SIG-M5 (cell line): ENCODE measurements at regions not wholly inside any gene's neighbourhood (a gene's known extent, or its start where the extent isn't known, plus 50 kb on each side); places are given as distances from the start of the nearest gene placed in this dataset.
"Not testable (repeated sequence)": the region's sequence is repeated elsewhere in the genome, so short reads cannot be mapped to it uniquely, and the experiment has no call there.

Experiments
- DNase-seq: peaks from one replicate; lab custom pipeline; 2025; lab: John Stamatoyannopoulos, UW

DNA sequence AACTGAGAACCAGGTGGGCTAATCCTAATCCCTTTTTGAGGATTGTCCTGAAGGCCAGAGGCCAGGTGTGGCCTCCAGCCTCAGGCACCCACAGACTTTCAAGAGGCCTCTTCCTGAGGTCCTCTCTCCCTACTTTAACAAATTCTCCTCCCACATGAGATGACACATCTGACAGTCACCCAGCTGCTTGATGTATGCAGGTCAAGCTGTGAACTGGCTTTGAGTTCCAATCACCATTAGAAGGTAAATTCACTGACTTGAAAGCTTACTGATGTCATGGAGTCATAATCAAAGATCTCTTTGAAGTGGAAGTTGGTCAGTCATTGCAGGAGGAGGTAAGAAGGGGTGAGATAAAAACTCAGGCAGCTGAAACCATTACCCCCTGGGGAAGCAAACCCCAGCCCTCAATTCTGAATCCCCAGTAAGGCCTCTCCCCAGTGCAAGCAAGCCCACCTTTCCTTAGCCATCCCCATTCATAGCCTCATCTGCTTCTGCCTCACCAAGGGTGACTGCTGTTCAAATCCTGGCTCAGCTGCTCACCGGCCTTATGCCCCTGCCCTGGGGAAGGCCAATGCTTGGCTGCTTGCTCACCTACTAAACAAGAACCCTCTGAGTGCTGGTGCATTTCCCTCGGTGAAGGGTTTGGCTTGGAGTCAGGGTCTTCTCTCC is 196.3 kb downstream of the BCL2L11 start:
- DNase-seq: not testable (repeated sequence)

DNA sequence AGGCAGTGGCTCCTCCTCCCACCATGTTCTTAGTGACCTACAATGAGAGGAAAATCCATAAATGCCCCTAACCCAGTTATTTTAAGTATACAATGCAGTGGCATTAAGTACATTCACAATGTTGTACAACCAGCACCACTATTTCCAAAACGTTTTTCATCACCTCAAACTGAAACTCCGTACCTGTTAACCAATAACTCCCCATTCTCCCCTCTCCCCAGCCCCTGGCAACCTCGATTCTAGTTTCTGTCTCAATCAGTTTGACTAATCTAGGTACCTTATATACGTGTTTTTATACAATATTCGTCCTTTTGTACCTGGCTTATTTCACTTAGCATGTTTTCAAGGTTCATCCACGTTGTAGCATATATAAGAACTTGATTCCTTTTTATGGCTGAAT is 198.8 kb downstream of the BCL2L11 start:
- not testable (repeated sequence) for DNase-seq

DNA sequence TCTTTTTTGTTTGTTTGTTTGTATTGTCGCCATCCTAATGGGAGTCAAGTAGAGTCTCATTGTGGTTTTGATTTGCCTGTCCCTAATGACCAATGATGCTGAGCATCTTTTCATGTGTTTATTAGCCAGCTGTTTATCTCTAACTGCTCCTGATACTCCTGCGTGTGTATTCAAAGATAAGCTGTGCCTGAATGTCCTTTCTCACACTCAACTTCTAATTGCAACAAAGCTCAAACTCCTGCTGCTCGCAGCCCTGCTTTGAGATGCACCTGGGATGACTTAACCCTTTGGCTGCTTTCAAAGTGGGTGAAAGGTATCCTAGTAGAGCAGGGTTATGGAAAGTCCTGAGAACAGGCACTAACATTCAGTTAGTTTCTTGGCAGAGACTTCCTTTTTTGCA is 199.6 kb downstream of the BCL2L11 start:
- not testable (repeated sequence) for DNase-seq

DNA sequence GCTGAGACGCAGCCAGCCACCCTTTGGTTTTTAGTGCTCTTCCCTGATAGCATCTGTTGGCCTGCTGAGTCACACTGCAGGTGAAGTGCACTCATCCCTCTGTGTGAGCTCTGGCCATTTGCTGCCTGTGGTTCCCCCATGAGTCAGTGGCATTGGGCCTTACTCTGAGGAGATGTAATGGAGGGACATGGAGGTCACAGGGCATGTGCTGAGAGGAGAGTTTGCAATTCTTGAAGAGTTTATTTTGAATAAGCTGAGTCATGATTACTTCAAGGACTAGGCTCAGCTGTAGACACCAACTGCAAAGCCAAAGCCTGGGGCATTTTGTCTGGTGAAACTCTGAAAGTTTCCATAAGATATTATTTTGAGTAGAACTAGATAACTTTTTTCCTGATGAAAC is 200.3 kb downstream of the BCL2L11 start:
- not testable (repeated sequence) for DNase-seq

DNA sequence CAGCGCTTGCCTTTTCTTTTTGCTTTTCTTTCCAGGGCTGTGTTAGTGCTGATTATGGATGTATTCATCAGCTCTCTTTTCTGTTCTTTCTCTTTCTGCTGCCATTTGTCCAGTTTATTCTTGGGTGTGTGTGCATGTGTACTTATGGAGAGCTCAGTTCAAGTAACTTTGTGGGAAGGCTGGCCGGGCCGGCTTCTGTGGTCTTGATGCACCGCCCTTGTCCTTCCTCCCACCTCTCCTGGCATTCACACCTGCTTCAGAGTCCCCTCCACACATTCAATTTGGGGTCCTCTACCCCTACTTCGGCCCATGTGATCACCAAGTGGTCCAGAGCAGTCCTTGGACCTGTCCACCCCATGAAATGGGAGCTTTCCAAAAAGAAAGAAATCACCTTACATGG is 202.7 kb downstream of the BCL2L11 start:
- not testable (repeated sequence) for DNase-seq

DNA sequence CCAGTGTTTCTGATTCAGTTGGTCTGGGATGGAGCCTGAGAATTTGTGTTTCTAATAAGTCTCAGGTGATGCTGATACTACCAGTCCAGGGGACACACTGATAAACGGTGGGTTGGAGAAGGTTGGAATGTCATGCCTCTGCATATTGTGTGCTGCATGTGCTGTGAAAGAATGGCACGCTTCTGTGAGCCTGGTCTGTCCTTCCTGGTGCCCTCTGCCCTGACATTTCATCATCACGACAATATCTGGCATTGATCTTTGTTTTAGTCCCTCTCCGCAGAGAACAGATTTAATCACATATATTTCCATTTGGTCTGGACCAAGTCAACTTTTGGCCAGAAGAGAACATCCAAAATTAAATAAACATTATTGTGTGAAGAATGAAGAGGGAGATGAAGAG is 207.0 kb downstream of the BCL2L11 start:
- not testable (repeated sequence) for DNase-seq

DNA sequence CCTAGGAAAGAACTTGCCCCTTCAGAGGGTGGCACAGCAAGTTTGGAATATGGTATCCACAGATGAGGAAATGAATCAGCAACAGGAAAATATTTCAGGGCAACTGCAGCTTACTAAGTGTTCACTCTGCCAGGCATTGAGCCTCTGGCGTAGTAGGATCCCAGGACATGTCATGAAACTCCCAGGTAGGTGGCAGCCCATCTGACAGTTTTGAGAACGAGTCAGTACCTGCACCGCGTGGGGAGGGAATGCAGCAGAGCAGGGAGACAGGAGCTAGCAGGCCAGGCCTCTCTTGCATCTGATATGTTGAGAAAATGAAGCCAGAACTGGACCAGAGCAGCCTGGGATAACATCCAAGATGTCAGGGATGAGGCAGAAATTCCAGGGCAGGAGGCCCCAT is 208.6 kb downstream of the BCL2L11 start:
- DNase-seq: not testable (repeated sequence)

DNA sequence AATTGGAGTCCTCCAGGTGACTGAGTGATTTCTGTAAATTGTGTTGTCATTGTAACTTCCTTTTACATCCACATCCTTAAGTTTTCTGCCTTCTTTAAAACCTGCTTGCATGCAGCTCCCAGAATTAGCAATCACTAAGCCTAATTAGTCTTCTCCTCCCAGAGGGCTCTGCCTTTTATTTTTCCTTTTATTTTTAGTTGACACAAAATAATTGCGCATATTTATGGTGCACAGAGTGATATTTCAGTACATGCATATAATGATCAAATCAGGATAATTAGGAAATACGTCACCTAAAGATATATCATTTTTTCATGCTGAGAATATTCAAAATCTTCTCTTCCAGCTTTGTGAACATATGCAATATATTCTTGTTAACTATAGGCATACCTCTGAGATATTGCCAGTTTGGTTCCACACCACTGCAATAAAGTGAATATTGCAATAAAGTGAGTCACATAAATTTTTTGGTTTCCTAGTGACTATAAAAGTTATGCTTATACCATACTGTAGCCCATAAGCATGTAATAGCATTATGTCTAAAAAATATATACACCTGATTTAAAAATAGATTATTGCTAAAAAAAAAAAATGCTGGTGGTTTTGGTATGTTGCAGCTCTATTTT is 210.5 kb downstream of the BCL2L11 start:
- DNase-seq: not testable (repeated sequence)

DNA sequence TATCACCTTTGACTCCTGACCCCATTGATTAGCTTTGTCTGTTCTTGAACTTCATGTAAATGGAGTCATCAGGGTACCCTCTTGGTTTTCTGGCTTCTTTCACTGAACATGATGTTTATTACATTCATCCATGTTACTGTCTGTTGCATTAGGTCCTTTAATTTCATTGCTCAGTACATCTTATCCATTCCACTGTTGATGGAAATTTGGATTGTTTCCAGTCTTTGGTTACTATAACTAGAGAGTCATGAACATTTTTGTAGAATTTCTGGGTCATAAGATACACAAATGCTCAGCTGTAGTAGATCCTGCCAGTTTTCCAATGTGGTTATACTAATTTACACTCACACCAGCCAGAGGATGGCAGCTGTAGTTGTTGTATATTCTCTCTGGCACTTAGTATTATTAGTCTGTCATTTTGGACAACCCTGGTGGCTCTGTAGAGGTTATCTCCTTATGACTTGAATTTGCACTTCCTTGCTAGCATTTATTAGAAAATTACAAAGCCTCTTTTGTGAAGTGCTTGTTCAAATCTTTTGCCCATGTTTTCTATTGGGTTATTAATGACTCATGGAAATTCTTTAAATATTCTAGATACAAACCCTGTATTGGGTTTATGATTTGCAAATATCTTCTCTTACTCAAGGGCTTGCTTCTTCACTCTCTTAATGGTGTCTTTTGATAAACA is 214.7 kb downstream of the BCL2L11 start:
- not testable (repeated sequence) for DNase-seq

DNA sequence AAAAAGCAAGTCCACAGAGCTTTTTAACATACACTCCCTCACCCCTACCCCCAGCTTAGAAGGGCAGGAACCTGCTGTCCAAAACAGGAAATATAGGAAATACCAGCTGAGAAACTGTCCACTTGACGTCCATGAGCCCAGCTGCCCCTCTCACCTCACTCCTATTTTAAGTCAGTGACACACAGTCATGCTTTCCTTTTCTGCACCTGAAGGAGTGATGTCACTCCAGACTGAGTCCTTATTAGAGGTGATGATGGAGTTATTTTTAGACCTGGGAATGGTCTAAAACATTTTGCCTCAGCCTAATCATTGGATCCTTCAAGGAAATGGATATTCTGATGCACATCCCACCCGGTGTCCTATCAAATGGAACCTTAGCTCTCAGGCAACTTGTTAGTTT is 217.8 kb downstream of the BCL2L11 start:
- not testable (repeated sequence) for DNase-seq

DNA sequence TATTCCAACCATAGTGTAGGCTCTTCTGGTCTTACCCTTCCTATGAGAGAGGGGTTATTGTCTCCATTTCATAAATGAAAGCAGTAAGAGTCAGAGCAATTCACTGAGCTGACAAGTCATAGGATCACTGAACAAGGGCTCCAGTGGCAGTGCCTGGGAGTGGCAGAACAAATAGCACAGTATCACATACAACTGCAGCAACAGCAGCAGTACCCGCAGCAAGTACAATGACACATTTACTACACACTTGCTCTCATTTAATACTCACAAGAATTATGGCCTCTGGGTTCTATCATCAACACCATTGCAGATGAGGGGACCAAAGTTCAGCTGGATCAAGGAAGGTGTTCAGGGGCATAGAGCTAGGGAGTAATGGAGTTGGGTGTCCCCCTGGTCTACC is 218.8 kb downstream of the BCL2L11 start:
- not testable (repeated sequence) for DNase-seq

DNA sequence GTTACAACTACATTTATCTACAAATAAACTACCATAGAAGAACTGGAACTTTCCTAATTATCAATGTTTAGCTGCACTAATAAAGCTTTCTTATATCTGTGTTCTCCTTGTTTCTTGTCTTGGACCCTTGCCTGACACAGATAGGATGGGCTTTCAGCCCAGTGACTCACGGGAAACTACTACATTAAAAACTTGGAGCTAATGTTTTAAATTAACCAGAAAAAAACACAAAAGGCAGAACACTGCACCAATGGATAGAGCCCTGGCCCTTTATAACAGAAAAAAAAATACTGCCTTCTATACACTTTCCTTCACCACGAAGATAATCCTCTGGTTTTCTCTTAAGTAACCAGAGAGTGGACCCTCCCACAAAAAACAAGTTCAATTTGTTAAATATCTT is 223.9 kb downstream of the BCL2L11 start:
- DNase-seq: not testable (repeated sequence)

DNA sequence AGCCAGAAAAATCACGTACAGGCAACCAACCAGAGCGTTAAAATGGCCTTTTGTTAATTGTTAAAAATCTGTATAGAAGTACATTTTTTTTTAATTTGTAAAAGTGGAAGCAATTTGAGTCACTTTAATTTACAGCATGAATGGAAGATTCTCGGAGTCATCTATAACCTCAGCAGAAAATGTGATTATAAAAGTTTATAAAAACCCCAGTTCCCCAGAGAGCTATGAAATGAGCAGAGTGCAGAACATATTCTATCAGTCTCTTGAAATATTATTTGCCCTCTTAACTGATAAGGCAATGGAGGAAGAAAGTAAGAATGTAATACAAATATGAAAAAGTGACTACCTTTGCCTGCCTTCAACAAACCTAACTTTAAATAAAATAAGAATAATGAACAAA is 224.7 kb downstream of the BCL2L11 start:
- DNase-seq: not testable (repeated sequence)

DNA sequence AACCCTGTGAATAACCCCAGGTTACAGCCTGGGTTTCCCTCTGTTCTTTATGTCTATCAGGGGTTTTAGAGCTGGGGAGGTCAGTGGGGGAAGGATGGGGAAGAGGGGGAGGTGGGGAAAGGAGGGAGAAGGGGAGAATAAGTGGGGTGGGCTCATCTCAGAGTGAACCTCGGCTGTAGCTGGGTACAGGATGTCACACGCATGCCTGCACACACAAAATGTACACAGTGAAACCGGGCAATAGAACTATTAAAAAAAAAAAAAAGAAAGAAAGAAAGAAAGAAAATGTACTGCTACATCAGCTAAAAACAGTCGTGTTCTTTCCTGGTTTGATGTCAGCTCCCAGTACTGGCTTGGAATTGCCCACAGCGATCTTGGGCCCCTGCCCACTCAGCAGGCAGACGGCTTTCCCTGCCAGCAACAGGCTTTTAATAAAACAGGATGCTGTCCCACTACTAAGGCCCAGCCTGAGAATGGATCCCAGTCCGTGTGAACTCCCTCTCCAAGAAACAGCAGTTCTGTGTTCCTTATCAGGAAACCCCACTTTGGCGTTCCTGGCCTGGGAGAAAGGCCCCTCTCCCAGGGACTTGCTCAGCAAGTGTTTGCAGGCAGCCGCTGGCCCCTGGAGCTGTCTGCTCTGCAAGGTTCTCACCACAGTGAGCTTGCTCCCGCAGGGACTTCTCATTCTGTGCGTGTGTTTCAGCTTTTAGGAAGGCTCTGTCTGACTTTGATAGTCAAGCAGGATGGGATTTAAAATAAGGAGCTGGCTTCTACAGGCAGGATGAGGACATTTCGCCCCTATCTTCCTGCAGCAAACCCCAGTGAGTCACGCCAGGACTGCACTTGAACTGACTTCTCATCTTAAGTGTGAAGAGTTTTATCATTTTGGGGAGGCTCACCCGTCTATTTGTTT is 225.6 kb downstream of the BCL2L11 start:
- not testable (repeated sequence) for DNase-seq

DNA sequence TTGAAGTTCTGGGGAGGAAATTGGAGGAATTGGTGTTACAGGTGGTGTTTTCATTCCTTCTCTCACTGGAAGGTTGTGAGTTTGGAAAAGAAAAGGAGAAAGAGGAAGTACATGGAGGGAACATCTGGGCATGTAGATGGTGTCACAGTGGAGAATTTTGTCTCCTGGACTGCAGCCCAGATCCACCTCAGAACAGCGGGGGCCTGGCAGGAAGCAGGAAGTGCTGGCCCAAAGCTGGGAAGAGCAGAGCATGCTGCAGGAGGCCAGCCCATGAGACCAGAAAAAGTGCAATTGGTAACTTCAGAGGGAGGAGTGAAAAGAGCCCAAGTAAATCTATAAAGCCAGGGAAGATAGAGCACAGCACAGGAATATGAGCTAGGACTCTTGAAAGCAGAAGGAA is 227.0 kb downstream of the BCL2L11 start:
- not testable (repeated sequence) for DNase-seq

DNA sequence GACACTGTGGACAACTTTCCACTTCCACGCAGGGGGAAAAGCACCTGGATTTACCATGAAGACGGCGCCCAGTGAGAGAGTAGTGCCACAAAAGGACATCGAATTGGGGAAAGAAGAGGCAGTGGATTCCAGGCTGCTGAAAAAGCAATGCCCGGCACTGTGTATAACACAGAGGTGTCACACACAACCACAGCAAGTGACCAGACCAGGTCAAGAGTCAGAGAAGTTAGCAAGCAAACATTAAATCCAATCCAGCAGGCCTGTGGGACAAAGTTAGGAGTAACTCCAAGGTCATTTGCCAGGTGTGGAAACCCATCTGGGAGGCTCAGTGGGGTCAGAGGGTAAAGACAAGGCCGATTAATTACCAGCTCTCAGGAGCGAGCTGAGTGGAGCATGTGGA is 227.6 kb downstream of the BCL2L11 start:
- DNase-seq: not testable (repeated sequence)

DNA sequence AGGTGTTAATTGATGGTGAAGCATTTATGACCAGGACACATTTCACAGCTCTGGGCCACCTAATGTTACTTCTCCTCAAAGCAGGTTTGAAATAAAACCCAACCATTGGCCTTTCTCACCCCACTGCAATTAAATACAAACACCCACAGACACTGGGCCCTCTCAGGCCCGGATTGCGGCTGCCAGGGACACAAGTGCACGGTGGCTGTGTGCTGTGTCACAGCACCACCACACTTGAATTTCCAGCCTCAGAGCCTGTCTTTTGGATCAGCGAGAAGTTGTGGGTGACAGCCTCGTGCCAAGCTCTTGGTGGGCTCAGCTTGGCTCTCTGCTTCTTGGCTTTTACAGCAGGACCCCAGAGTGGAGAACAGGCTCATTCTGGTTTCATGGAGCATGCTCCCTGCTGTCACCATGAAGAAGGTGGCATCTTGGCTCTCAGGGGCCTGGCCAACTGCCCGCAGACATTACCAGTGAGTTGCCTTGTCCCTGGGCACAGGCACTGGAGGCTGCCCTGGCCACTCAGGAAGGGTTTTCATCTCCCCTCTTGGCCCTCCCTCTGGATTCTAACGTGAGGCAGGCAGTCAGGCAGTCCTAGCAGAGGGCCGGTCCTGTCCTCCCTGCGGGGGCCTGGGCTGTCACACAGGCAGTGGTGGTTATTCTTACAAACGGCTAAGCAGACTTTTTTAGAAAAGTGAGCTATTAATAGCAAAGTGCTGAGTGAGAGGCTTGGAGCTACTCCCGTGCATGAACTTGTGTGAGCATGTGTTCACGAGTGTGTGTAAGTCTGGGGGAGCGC is 234.5 kb downstream of the BCL2L11 start:
- not testable (repeated sequence) for DNase-seq

DNA sequence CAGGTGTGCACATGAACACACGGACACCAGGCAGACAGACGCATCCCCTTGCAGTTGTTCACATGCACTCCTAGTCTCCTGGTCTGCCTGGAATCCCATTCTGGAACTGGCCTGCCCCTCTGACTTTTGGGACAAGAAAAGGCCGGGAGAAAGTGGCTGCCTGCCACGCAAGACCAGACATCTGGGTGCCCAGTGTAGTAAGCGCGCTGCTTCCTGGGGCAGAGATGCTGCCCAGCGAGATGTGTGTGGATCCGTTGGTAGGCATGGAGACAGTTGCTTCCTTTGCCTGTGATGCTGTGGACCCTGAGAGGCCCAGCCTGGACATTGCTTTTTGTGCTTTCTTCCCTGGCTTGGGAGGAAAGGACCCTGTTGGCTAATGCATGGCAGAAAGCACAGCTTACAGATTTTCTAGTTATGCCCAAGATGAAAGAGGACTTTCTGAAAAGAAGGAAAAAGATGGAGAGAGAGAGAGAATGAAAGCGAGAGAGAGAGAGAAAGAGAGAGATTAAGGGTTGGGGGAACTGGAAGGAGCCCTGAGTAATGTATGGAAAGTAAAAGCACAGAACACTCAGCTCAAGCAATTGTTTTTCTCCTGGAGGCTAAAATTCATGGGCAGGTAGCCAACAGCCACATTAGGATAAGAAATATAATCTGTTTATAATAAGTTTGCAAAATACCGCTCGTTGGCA is 235.3 kb downstream of the BCL2L11 start:
- not testable (repeated sequence) for DNase-seq

DNA sequence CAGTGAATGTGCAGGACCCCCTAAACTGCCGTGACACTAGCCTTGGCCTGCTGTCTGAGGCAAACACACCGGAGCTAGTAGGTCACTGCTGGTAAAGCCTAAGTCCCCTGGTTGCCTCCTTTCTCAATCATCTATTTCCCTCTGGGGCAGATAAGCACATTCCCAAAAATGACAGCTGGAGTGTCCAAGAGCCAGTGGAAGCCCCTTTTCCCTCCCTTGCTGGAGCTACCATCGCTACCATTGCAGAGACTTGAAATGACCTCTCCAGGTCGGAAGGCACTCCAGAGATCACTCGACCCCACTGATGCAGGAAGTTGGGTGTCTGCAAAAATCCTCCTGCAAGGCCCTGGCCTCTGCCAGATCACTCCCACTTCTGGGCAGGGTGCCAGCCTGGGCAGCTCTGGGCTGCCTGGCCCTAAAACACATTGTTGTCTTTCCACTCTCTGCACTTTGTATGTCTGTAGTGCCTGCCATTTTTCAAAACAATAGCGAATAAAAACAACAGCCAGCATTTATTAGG is 235.9 kb downstream of the BCL2L11 start:
- DNase-seq: not testable (repeated sequence)

DNA sequence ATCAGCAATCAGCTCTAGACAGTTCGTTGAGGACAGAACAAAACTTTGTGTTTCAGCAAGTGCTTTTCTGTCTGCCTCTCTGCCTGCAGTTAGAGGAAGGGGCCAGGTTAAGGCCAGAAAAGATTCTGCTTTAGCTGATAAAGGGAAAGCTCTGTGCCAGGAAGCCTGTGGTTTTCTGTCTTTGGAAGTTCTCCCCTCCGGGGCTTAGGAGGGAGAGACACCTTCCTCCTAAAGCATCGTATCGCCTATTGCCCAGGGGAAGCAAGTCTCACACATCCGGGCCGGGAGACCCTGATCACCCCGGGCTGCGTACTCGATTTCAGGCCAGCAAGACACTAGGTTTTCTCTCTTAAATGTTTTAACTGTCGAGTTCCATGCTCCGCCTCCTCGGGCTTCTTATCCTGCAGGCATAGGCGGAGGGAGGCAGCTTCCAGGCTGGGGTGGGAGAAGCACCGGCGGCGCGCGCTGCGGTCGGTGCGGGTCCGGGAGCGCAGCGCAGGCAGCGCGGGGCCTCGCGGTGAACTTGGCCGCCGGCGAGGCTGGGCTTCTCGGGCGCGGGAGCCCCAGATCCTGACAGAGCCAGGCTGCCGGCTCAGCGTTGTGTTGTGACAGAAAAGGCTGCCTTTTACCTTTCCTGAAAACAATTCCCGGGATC is 245.4 kb downstream of the BCL2L11 start:
- not testable (repeated sequence) for DNase-seq
